Stimulated activated CD4-positive, alpha-beta T cell treated with anti-CD3 and anti-CD28 coated beads, Interleukin-2, amount 100 ng/mL, for 24 hours (primary cell): ENCODE measurements at regions not wholly inside any gene's neighbourhood (a gene's known extent, or its start where the extent isn't known, plus 50 kb on each side); places are given as distances from the start of the nearest gene placed in this dataset.

Experiments
- DNase-seq, 2 donors: peaks; one replicate each; pipeline ENCODE4 v3.0.0-alpha.2; 2020

GRCh38 chr2:215765729-215766360, 247.5 kb downstream of the MREG start:
- DNase-seq = no peak

GRCh38 chr2:215764441-215765048, 248.8 kb downstream of the MREG start:
- no peak for DNase-seq

- no peak for DNase-seq
Measured at GRCh38 chr2:215760557-215760956, 252.8 kb downstream of the MREG start.

- DNase-seq = no peak
Measured at GRCh38 chr2:215760091-215760490, 253.3 kb downstream of the MREG start.

- DNase-seq = no peak
Measured at GRCh38 chr2:215758691-215759090, 254.7 kb downstream of the MREG start.

- DNase-seq = no peak
Measured at GRCh38 chr2:215756346-215756730, 257.0 kb downstream of the MREG start.

- no peak for DNase-seq
Measured at GRCh38 chr2:215755641-215756345, 257.6 kb downstream of the MREG start.

GRCh38 chr2:215754546-215754945, 258.8 kb downstream of the MREG start:
- DNase-seq = no peak

- DNase-seq = no peak
Measured at GRCh38 chr2:215753808-215754207, 259.5 kb downstream of the MREG start.

GRCh38 chr2:215752991-215753390, 260.4 kb downstream of the MREG start:
- no peak for DNase-seq

- DNase-seq = no peak
Measured at GRCh38 chr2:215752436-215752835, 260.9 kb downstream of the MREG start.

GRCh38 chr2:215751911-215752272, 261.5 kb downstream of the MREG start:
- no peak for DNase-seq

- DNase-seq = no peak
Measured at GRCh38 chr2:215751200-215751910, 262.0 kb downstream of the MREG start.

GRCh38 chr2:215750763-215751162, 262.6 kb downstream of the MREG start:
- DNase-seq = no peak

- DNase-seq = no peak
Measured at GRCh38 chr2:215749092-215749957, 264.0 kb downstream of the MREG start.

- DNase-seq = no peak
Measured at GRCh38 chr2:215748446-215748845, 264.9 kb downstream of the MREG start.

- no peak for DNase-seq
Measured at GRCh38 chr2:215746887-215747615, 266.3 kb downstream of the MREG start.

- peak in 1 of 2 donors; percentile 38 for DNase-seq
Measured at GRCh38 chr2:215746226-215746886, 267.0 kb downstream of the MREG start.

GRCh38 chr2:215745331-215745730, 268.0 kb downstream of the MREG start:
- DNase-seq = peak in 1 of 2 donors; percentile 22

GRCh38 chr2:215744514-215744913, 268.8 kb downstream of the MREG start:
- DNase-seq = no peak

GRCh38 chr2:215743066-215743465, 270.3 kb downstream of the MREG start:
- no peak for DNase-seq
